Natural killer cell (primary cell): ENCODE measurements at regions not wholly inside any gene's neighbourhood (a gene's known extent, or its start where the extent isn't known, plus 50 kb on each side); places are given as distances from the start of the nearest gene placed in this dataset.
A peak's percentile ranks its signal among the peaks of the same experiment; 100 is the strongest.

Experiments used
- ATAC-seq, 3 donors: fragments of 150-1000 bp in 2 of 3; fragments of 200-7000 bp in 1 of 3; cut with Tn5 transposase; 1 replicate in 1 of 3; 2 replicates in 2 of 3; pipeline ENCODE4 v1.10.0; 2021; ENCODE audit warnings: mild to moderate bottlenecking in 2 of 3, moderate library complexity in 2 of 3
- DNase-seq, 2 donors: peaks; one replicate each; pipeline versions ENCODE4 v3.0.0 to v3.0.0-alpha.2; 2013 to 2021; ENCODE audit warnings: mixed read lengths in 1 of 2
- H3K27ac ChIP-seq: one replicate; pipeline ENCODE4 v1.5.1; 2013; ENCODE audit warnings: mild to moderate bottlenecking, low read length
- H3K27me3 ChIP-seq: one replicate; pipeline ENCODE4 v1.6.1; 2013; ENCODE audit warnings: low read length; ENCODE audit not compliant: control insufficient read depth, insufficient read depth
- H3K36me3 ChIP-seq: one replicate; pipeline ENCODE4 v1.6.1; 2013; ENCODE audit warnings: low read length; ENCODE audit not compliant: control insufficient read depth, insufficient read depth
- H3K4me1 ChIP-seq: one replicate; pipeline ENCODE4 v1.6.1; 2013; ENCODE audit warnings: low read length; ENCODE audit not compliant: control insufficient read depth, insufficient read depth
- H3K4me3 ChIP-seq: one replicate; pipeline ENCODE4 v1.5.1; 2013; ENCODE audit warnings: low read length
- H3K9me3 ChIP-seq: one replicate; pipeline ENCODE4 v1.6.1; 2013; ENCODE audit warnings: low read length; ENCODE audit not compliant: control insufficient read depth, insufficient read depth
- H3K27ac Mint-ChIP-seq, 2 donors: one replicate each; pipeline ENCODE4 v1.8.0; 2022; ENCODE audit warnings: mild to moderate bottlenecking in 2 of 2, mixed read lengths in 2 of 2, moderate library complexity in 1 of 2
- H3K27me3 Mint-ChIP-seq, 2 donors: one replicate each; pipeline ENCODE4 v1.8.0; 2022; ENCODE audit warnings: low read depth in 2 of 2, mixed read lengths in 2 of 2
- H3K36me3 Mint-ChIP-seq: one replicate; pipeline ENCODE4 v1.8.0; 2022; ENCODE audit warnings: mixed read lengths
- H3K4me1 Mint-ChIP-seq, 2 donors: one replicate each; pipeline ENCODE4 v1.8.0; 2022; ENCODE audit warnings: mixed read lengths in 2 of 2
- H3K4me3 Mint-ChIP-seq: one replicate; pipeline ENCODE4 v1.8.0; 2022; ENCODE audit warnings: mild to moderate bottlenecking, moderate library complexity, mixed read lengths
- H3K9me3 Mint-ChIP-seq, 2 donors: one replicate each; pipeline ENCODE4 v1.8.0; 2022; ENCODE audit warnings: mixed read lengths in 2 of 2
- CTCF ChIP-seq: fragments of 200-600 bp; IDR thresholded peaks from one replicate; pipeline ENCODE4 v1.8.0; 2022; ENCODE audit warnings: antibody characterized with exemption
- WGBS: methylation state at CpG from one replicate; pipeline ENCODE4 v1.1.7; 2013; ENCODE audit warnings: missing lambda C conversion rate; ENCODE audit not compliant: insufficient coverage; 5-methylcytosine and 5-hydroxymethylcytosine counted together
- intact Hi-C: fragments of 100-400 bp; cut with micrococcal nuclease; formaldehyde crosslinking; loops from one replicate; pipeline ENCODE4 v1.14.2; 2022

- no peak overlapping the region for H3K27ac Mint-ChIP-seq
Measured at GRCh38 chrX:69093960-69094871, 71.0 kb downstream of the PJA1 start.

GRCh38 chrX:69090022-69090421 lies 75.2 kb downstream of the PJA1 start:
- Histone ChIP-seq H3K9me3 (no peaks in the 10 kb centered on the region), H3K4me1 (no peaks in the 10 kb centered on the region), H3K27ac (no peak overlapping the region), H3K4me3 (no peak overlapping the region), H3K36me3 (no peaks in the 10 kb centered on the region), H3K27me3 (no peaks in the 10 kb centered on the region)
- Mint-ChIP-seq H3K27me3 (peaks cover 0 to 2% of the 10 kb centered on the region in 2 donors), H3K4me1 (no peaks in the 10 kb centered on the region), H3K4me3 (no peak overlapping the region), H3K36me3 (no peaks in the 10 kb centered on the region), H3K9me3 (no peaks in the 10 kb centered on the region), H3K27ac (no peak overlapping the region)
- intact Hi-C loops: no loop called here
- ATAC-seq (no peak), DNase-seq (no peak)
- TF ChIP-seq CTCF: no peak

More at GRCh38 chrX:69093960-69094871, 71.0 kb downstream of the PJA1 start:
- ATAC-seq (peak in 1 of 3 donors; percentile 68), DNase-seq (peak in 1 of 2 donors; percentile 59)
- intact Hi-C loops: loop anchor here (1.0 kb wide), 1 partner anchor 128 kb away; no protein-coding TSS in a partner anchor
- Mint-ChIP-seq H3K36me3 (no peaks in the 10 kb centered on the region), H3K4me3 (no peak overlapping the region), H3K9me3 (no peaks in the 10 kb centered on the region), H3K27me3 (no peaks in the 10 kb centered on the region), H3K4me1 (no peaks in the 10 kb centered on the region)
- no peaks in the 10 kb centered on the region for H3K36me3 ChIP-seq
- no peaks in the 10 kb centered on the region for H3K27me3 ChIP-seq
- no peak overlapping the region for H3K27ac ChIP-seq
- no peaks in the 10 kb centered on the region for H3K9me3 ChIP-seq
- H3K4me3 ChIP-seq: no peak overlapping the region
- peak; percentile 47 for TF ChIP-seq CTCF
- no peaks in the 10 kb centered on the region for H3K4me1 ChIP-seq
- WGBS: 83% methylated on average over 18 of the region's 19 CpGs

- Histone ChIP-seq H3K27me3 (no peaks in the 10 kb centered on the region), H3K27ac (no peak overlapping the region), H3K9me3 (no peaks in the 10 kb centered on the region), H3K4me3 (no peak overlapping the region), H3K4me1 (no peaks in the 10 kb centered on the region), H3K36me3 (no peaks in the 10 kb centered on the region)
- no peak for ATAC-seq
- no peak for TF ChIP-seq CTCF
- no peak for DNase-seq
- Mint-ChIP-seq H3K4me3 (no peak overlapping the region), H3K4me1 (no peaks in the 10 kb centered on the region), H3K9me3 (no peaks in the 10 kb centered on the region), H3K27ac (no peak overlapping the region), H3K36me3 (no peaks in the 10 kb centered on the region), H3K27me3 (peaks cover 0 to 2% of the 10 kb centered on the region in 2 donors)
- intact Hi-C loops: no loop called here
- 59% methylated on average over 1 of the region's 3 CpGs for WGBS
Measured at GRCh38 chrX:69089203-69089602, 76.0 kb downstream of the PJA1 start.
